Thoracic aorta (tissue), 2 donors: ENCODE measurements at regions not wholly inside any gene's neighbourhood (a gene's known extent, or its start where the extent isn't known, plus 50 kb on each side); places are given as distances from the start of the nearest gene placed in this dataset.

Experiments used
- ATAC-seq: fragments of 150-250 bp; one replicate; pipeline ENCODE4 v1.8.0; 2017; ENCODE audit warnings: low read depth; ENCODE audit not compliant: insufficient number of reproducible peaks, low FRiP score
- DNase-seq: peaks from one replicate; pipeline ENCODE4 v3.0.0-alpha.2; 2020; ENCODE audit warnings: low spot score
- H3K27ac ChIP-seq, 2 donors: fragments of 200-600 bp; sonication (generic); 1 replicate in 1 of 2; 2 replicates in 1 of 2; pipeline ENCODE4 v1.5.1; 2016; ENCODE audit warnings: mild to moderate bottlenecking in 2 of 2, moderate library complexity in 2 of 2
- H3K27me3 ChIP-seq: fragments of 200-600 bp; sonication (generic); replicated peaks from 2 replicates; pipeline ENCODE4 v1.6.0; 2016; ENCODE audit warnings: mild to moderate bottlenecking; ENCODE audit not compliant: insufficient read depth
- H3K36me3 ChIP-seq: fragments of 200-600 bp; sonication (generic); one replicate; pipeline ENCODE4 v1.5.1; 2016
- H3K4me1 ChIP-seq, 2 donors: fragments of 200-600 bp; sonication (generic); 1 replicate in 1 of 2; 2 replicates in 1 of 2; pipeline versions ENCODE4 v1.5.1 to v1.6.0; 2016; ENCODE audit warnings: low read depth in 2 of 2, mild to moderate bottlenecking in 1 of 2; ENCODE audit not compliant: control insufficient read depth in 1 of 2
- H3K4me3 ChIP-seq: fragments of 200-600 bp; sonication (generic); 2 replicates; pipeline ENCODE4 v1.5.1; 2016; ENCODE audit warnings: mild to moderate bottlenecking
- H3K9me3 ChIP-seq: fragments of 200-600 bp; sonication (generic); 2 replicates; pipeline ENCODE4 v1.5.1; 2016
- TF ChIP-seq, protein P1 (sequence below): fragments of 200-600 bp; sonication (generic); IDR thresholded peaks from one replicate; pipeline ENCODE4 v1.5.1; 2019; ENCODE audit warnings: antibody characterized with exemption

DNA sequence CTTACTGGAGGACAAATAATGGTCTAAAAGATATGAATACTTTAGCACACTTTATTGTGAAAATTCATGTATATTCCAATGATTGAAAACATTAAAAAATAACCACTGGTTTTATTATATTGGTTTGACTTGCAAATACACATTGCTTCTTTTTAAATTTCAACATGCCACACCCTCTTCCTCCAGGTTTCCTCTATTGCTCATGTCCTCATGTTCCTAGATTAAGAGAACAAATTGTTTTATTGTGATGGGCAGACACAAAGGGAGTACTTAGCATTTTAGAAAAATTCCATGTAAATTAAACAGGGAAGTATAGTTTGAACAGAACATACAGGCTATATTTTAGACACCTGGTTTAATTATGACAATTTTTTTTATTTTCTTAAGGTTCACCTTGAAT, 230.6 kb upstream of the GPRIN3 start:
- H3K4me3 ChIP-seq: no peak overlapping the region
- no peaks in the 10 kb centered on the region for H3K27me3 ChIP-seq

DNA sequence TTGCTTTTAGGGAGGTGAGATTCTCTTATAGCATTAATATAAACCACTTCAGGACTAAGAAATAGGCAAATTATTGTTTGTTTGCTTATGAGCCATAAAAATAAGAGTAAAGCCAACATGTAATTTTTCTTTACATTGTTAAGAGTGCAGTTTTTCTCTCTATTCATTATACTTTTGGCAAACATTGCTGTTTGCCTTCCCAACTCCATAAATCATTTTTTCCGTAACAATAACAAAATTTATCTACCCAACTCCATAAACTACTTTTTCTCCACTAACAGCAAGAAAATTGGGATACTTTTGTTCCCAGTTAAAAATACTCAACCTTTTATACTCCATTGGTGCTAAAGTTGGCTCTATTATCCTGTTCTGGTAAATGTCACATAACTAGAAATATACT, 229.7 kb upstream of the GPRIN3 start:
- Histone ChIP-seq H3K36me3 (no peaks in the 10 kb centered on the region), H3K27me3 (no peaks in the 10 kb centered on the region), H3K27ac (no peak overlapping the region), H3K4me3 (no peak overlapping the region), H3K4me1 (no peaks in the 10 kb centered on the region), H3K9me3 (no peaks in the 10 kb centered on the region)
- no peak for DNase-seq
- ATAC-seq: no peak
- TF ChIP-seq, protein P1, sequence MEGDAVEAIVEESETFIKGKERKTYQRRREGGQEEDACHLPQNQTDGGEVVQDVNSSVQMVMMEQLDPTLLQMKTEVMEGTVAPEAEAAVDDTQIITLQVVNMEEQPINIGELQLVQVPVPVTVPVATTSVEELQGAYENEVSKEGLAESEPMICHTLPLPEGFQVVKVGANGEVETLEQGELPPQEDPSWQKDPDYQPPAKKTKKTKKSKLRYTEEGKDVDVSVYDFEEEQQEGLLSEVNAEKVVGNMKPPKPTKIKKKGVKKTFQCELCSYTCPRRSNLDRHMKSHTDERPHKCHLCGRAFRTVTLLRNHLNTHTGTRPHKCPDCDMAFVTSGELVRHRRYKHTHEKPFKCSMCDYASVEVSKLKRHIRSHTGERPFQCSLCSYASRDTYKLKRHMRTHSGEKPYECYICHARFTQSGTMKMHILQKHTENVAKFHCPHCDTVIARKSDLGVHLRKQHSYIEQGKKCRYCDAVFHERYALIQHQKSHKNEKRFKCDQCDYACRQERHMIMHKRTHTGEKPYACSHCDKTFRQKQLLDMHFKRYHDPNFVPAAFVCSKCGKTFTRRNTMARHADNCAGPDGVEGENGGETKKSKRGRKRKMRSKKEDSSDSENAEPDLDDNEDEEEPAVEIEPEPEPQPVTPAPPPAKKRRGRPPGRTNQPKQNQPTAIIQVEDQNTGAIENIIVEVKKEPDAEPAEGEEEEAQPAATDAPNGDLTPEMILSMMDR: no peak

More for the DNA sequence above, 230.6 kb upstream of the GPRIN3 start:
- TF ChIP-seq, protein P1: no peak
- Histone ChIP-seq H3K9me3 (no peaks in the 10 kb centered on the region), H3K27ac (no peak overlapping the region), H3K4me1 (no peaks in the 10 kb centered on the region), H3K36me3 (no peaks in the 10 kb centered on the region)
- ATAC-seq (no peak), DNase-seq (no peak)

DNA sequence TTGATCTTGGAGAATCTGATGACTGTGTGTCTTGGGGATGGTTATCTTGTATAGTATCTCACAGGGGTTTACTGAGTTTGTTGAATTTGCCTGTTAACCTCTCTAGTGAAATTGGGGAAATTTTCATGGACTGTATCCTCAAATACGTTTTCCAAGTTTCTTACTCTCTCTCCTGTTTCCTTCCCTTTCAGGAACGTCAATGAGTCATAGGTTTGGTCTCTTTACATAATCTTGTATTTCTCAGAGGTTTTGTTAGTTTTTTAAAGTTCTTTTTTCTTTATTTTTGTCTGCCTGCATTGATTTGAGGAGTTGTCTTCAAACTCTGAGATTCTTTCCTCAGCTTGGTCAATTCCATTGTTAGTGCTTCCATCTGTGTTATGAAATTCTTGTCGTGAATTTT, 227.7 kb upstream of the GPRIN3 start:
- Histone ChIP-seq H3K27me3 (no peaks in the 10 kb centered on the region), H3K9me3 (no peaks in the 10 kb centered on the region), H3K36me3 (no peaks in the 10 kb centered on the region), H3K4me3 (no peak overlapping the region), H3K27ac (no peak overlapping the region), H3K4me1 (no peaks in the 10 kb centered on the region)
- ATAC-seq: no peak
- DNase-seq: no peak
- TF ChIP-seq, protein P1: no peak

DNA sequence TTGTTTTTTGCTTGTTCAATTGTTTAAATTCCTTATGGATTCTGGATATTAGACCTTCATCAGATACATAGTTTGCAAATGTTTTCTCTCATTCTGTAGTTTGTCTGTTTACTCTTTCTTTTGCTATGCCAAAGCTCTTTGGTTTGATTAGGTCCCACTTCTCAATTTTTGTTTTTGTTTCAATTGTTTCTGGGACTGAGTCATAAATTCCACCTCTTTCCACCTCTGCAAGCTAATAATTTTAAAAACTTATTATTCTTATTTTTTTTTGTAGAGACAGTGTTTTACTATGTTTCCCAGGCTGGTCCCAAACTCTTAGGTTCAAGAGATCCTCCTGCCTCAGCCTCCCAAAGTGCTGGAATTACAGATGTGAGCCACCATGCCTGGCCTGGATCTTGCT, 226.8 kb upstream of the GPRIN3 start:
- TF ChIP-seq, protein P1: no peak

DNA sequence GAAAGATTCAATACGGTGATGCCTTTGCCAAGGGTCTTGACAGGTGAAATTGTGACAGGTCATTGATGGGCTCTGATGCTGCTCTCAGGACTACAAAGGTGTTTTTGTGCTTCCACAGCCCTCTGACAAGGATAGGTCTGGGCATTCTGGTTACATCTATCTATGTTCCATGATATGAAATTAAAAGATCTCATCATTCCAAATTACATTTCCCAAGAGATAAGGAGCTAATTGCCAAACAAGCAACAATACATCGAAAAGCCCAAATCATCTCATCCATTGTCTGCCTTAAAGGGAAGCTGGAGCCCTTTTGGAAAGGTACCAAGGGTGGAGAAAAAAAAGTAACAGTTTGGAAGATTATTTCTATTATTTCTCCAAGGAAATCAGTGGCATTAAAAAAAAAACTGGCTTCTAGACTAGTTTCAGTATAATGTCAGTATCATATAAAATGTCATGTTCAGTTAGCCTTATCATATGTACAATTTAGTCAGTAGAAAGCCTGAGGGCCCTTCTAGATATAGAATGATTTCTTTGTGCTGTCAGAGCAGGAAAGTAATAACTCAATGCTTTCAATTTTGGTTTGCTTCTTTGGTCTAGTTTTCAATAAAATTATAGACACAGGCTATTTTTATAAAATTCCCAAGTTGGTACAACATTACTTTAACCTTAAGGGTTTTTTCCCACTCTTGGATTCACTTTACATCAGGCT, 224.5 kb upstream of the GPRIN3 start:
- no peak for DNase-seq
- Histone ChIP-seq H3K4me3 (no peak overlapping the region), H3K27ac (no peak overlapping the region), H3K27me3 (no peaks in the 10 kb centered on the region), H3K4me1 (no peaks in the 10 kb centered on the region), H3K36me3 (no peaks in the 10 kb centered on the region), H3K9me3 (no peaks in the 10 kb centered on the region)
- ATAC-seq: no peak
- TF ChIP-seq, protein P1: no peak

More for the DNA sequence above, 226.8 kb upstream of the GPRIN3 start:
- Histone ChIP-seq H3K27me3 (no peaks in the 10 kb centered on the region), H3K27ac (no peak overlapping the region), H3K4me1 (no peaks in the 10 kb centered on the region), H3K4me3 (no peak overlapping the region), H3K9me3 (no peaks in the 10 kb centered on the region), H3K36me3 (no peaks in the 10 kb centered on the region)
- ATAC-seq (no peak), DNase-seq (no peak)
